ENCODE measurements at regions not wholly inside any gene's neighbourhood (a gene's known extent, or its start where the extent isn't known, plus 50 kb on each side); places are given as distances from the start of the nearest gene placed in this dataset.

- no peaks in the 10 kb centered on the region for H3K27me3 ChIP-seq
- no peaks in the 10 kb centered on the region for H3K9me3 ChIP-seq
- DNase-seq, result no peak
- H3K4me3 ChIP-seq (ENCODE audit: low read depth, low read length), result no peak overlapping the region
- no peaks in the 10 kb centered on the region for H3K4me1 ChIP-seq
- TF ChIP-seq CTCF (IDR thresholded peaks at IDR 0.05; ENCODE audit: low read depth, low read length), result no peak
- no peaks in the 10 kb centered on the region for H3K36me3 ChIP-seq
Observed at GRCh38 chr10:10520491-10521385, 496.9 kb upstream of the CELF2 start.

GRCh38 chr10:10526846-10527245, 490.8 kb upstream of the CELF2 start:
- H3K9me3 ChIP-seq, result no peaks in the 10 kb centered on the region
- no peak for DNase-seq
- H3K27me3 ChIP-seq, result no peaks in the 10 kb centered on the region
- H3K4me1 ChIP-seq, result no peaks in the 10 kb centered on the region
- no peaks in the 10 kb centered on the region for H3K36me3 ChIP-seq
- TF ChIP-seq CTCF (IDR thresholded peaks at IDR 0.05; ENCODE audit: low read depth, low read length), result no peak
- no peak overlapping the region for H3K4me3 ChIP-seq (ENCODE audit: low read depth, low read length)

- Histone ChIP-seq H3K9me3 (no peaks in the 10 kb centered on the region), H3K36me3 (no peaks in the 10 kb centered on the region), H3K4me1 (no peaks in the 10 kb centered on the region), H3K27me3 (no peaks in the 10 kb centered on the region), H3K4me3 (ENCODE audit: low read depth, low read length) (no peak overlapping the region)
- DNase-seq, result no peak
- TF ChIP-seq CTCF (IDR thresholded peaks at IDR 0.05; ENCODE audit: low read depth, low read length), result no peak
Observed at GRCh38 chr10:10527861-10528562, 489.7 kb upstream of the CELF2 start.

- no peak for TF ChIP-seq CTCF (IDR thresholded peaks at IDR 0.05; ENCODE audit: low read depth, low read length)
- Histone ChIP-seq H3K27me3 (no peaks in the 10 kb centered on the region), H3K36me3 (no peaks in the 10 kb centered on the region), H3K9me3 (no peaks in the 10 kb centered on the region), H3K4me3 (ENCODE audit: low read depth, low read length) (no peak overlapping the region), H3K4me1 (no peaks in the 10 kb centered on the region)
- DNase-seq, result no peak
Observed at GRCh38 chr10:10528563-10528910, 489.1 kb upstream of the CELF2 start.

GRCh38 chr10:10530313-10530712, 487.4 kb upstream of the CELF2 start:
- H3K4me3 ChIP-seq (ENCODE audit: low read depth, low read length), result no peak overlapping the region
- H3K9me3 ChIP-seq, result no peaks in the 10 kb centered on the region
- H3K36me3 ChIP-seq, result no peaks in the 10 kb centered on the region
- no peak for DNase-seq
- no peaks in the 10 kb centered on the region for H3K27me3 ChIP-seq
- no peak for TF ChIP-seq CTCF (IDR thresholded peaks at IDR 0.05; ENCODE audit: low read depth, low read length)
- H3K4me1 ChIP-seq, result no peaks in the 10 kb centered on the region

GRCh38 chr10:10532236-10532635, 485.4 kb upstream of the CELF2 start:
- no peaks in the 10 kb centered on the region for H3K4me1 ChIP-seq
- no peaks in the 10 kb centered on the region for H3K36me3 ChIP-seq
- no peaks in the 10 kb centered on the region for H3K9me3 ChIP-seq
- H3K27me3 ChIP-seq, result no peaks in the 10 kb centered on the region
- no peak for TF ChIP-seq CTCF (IDR thresholded peaks at IDR 0.05; ENCODE audit: low read depth, low read length)
- no peak for DNase-seq
- no peak overlapping the region for H3K4me3 ChIP-seq (ENCODE audit: low read depth, low read length)
